ENCODE measurements at regions not wholly inside any gene's neighbourhood (a gene's known extent, or its start where the extent isn't known, plus 50 kb on each side); places are given as distances from the start of the nearest gene placed in this dataset.

- no peak for DNase-seq (ENCODE audit: low spot score)
- no peak overlapping the region for H3K4me3 ChIP-seq
- no peak for TF ChIP-seq EZH2 (IDR thresholded peaks at IDR 0.05)
- no peak for TF ChIP-seq CTCF (IDR thresholded peaks at IDR 0.05)
- TF ChIP-seq EZH2phosphoT487 (IDR thresholded peaks at IDR 0.05), result no peak
- no peaks in the 10 kb centered on the region for H4K20me1 ChIP-seq (ENCODE audit: low read depth)
- no peak overlapping the region for H3K9ac ChIP-seq
- H3K27ac Mint-ChIP-seq, result peak overlapping the region; percentile 21
- peaks cover 8% of the 10 kb centered on the region for H3F3A ChIP-seq (ENCODE audit: low read depth)
- H3K4me1 Mint-ChIP-seq, result peaks cover 6% of the 10 kb centered on the region
- H3K36me3 ChIP-seq, result no peaks in the 10 kb centered on the region
- no peaks in the 10 kb centered on the region for H3K27me3 Mint-ChIP-seq (ENCODE audit: insufficient read depth, low read depth)
- no peak overlapping the region for H3K4me2 ChIP-seq
- H3K9me3 ChIP-seq (ENCODE audit: low read depth), result no peaks in the 10 kb centered on the region
- H2AFZ ChIP-seq (replicated peaks), result no peak overlapping the region
- H3K36me3 Mint-ChIP-seq, result peaks cover 3% of the 10 kb centered on the region
- peaks cover 30% of the 10 kb centered on the region for H3K9me3 Mint-ChIP-seq
- H3K4me3 Mint-ChIP-seq, result no peak overlapping the region
- no peaks in the 10 kb centered on the region for H3K27me3 ChIP-seq
- H3K4me1 ChIP-seq, result peaks cover 9% of the 10 kb centered on the region
- H3K27ac ChIP-seq, result no peak overlapping the region
- H3K79me2 ChIP-seq (ENCODE audit: low read depth), result no peaks in the 10 kb centered on the region
These were observed 121.2 kb upstream of the PLEKHG7 start for GRCh38 chr12:92581604-92582003.

- H3F3A ChIP-seq (ENCODE audit: low read depth), result no peaks in the 10 kb centered on the region
- no peaks in the 10 kb centered on the region for H3K27me3 ChIP-seq
- no peaks in the 10 kb centered on the region for H4K20me1 ChIP-seq (ENCODE audit: low read depth)
- H3K9ac ChIP-seq, result no peak overlapping the region
- H3K4me2 ChIP-seq, result no peak overlapping the region
- H3K27ac ChIP-seq, result no peak overlapping the region
- TF ChIP-seq EZH2 (IDR thresholded peaks at IDR 0.05) (no peak), EZH2phosphoT487 (IDR thresholded peaks at IDR 0.05) (no peak), CTCF (IDR thresholded peaks at IDR 0.05) (no peak)
- Mint-ChIP-seq H3K9me3 (peaks cover 2% of the 10 kb centered on the region), H3K4me3 (no peak overlapping the region), H3K27me3 (ENCODE audit: insufficient read depth, low read depth) (peaks cover 4% of the 10 kb centered on the region), H3K36me3 (no peaks in the 10 kb centered on the region), H3K27ac (no peak overlapping the region), H3K4me1 (peaks cover 14% of the 10 kb centered on the region)
- peaks cover 2% of the 10 kb centered on the region for H3K4me1 ChIP-seq
- H3K9me3 ChIP-seq (ENCODE audit: low read depth), result no peaks in the 10 kb centered on the region
- no peak overlapping the region for H3K4me3 ChIP-seq
- DNase-seq (ENCODE audit: low spot score), result peak; percentile 23
- H3K36me3 ChIP-seq, result no peaks in the 10 kb centered on the region
- H2AFZ ChIP-seq (replicated peaks), result no peak overlapping the region
- no peaks in the 10 kb centered on the region for H3K79me2 ChIP-seq (ENCODE audit: low read depth)
These were observed 127.7 kb upstream of the PLEKHG7 start for GRCh38 chr12:92574911-92575570.

DNA sequence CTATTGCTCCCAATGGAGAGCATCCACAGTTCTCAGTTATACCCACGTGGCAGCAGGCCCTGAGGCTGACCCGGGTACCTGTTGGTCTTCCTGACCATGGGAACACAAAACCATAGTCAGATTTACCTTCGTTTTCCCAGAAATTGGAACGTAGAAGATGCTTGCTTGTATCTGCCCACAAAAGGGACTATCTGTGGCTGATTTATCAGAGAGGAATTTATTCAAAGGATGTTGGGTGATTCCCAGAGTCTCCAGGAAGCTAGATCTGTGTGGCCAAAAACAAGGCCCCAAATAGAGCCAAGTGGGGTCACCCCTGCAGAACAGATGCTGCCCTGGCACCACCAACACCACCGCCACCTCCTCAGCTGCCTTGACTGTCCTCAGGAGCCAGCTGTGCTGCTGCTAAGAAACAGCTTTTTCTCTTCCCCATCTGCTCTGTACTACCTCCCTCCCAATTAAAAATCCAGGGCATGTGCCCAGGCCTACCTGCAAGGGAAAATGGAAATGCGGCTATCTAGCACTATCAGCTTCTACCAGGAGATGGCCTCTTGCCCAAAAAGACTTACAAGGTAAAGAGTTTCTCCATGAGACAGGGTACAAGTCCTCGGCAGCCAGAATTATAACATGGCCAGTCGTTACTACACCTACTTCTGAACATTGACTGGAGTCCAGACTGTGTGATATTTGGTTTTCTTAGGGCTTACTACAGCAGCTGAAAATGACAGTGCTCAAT is 128.6 kb upstream of the PLEKHG7 start:
- H3K27ac ChIP-seq, result no peak overlapping the region
- H3K4me3 ChIP-seq, result no peak overlapping the region
- no peak overlapping the region for H3K4me2 ChIP-seq
- Mint-ChIP-seq H3K27me3 (ENCODE audit: insufficient read depth, low read depth) (peaks cover 4% of the 10 kb centered on the region), H3K27ac (no peak overlapping the region), H3K9me3 (no peaks in the 10 kb centered on the region), H3K4me3 (no peak overlapping the region), H3K36me3 (no peaks in the 10 kb centered on the region), H3K4me1 (peaks cover 14% of the 10 kb centered on the region)
- no peaks in the 10 kb centered on the region for H3K79me2 ChIP-seq (ENCODE audit: low read depth)
- H4K20me1 ChIP-seq (ENCODE audit: low read depth), result no peaks in the 10 kb centered on the region
- no peaks in the 10 kb centered on the region for H3F3A ChIP-seq (ENCODE audit: low read depth)
- H2AFZ ChIP-seq (replicated peaks), result no peak overlapping the region
- no peaks in the 10 kb centered on the region for H3K36me3 ChIP-seq
- peaks cover 8% of the 10 kb centered on the region for H3K4me1 ChIP-seq
- H3K27me3 ChIP-seq, result no peaks in the 10 kb centered on the region
- H3K9ac ChIP-seq, result no peak overlapping the region
- H3K9me3 ChIP-seq (ENCODE audit: low read depth), result no peaks in the 10 kb centered on the region
- TF ChIP-seq CTCF (IDR thresholded peaks at IDR 0.05) (peak; percentile 39), EZH2 (IDR thresholded peaks at IDR 0.05) (no peak)
- DNase-seq (ENCODE audit: low spot score), result peak; percentile 24

All from neural progenitor cell (in vitro differentiated cells).